Effector memory CD8-positive, alpha-beta T cell (primary cell): ENCODE measurements at regions not wholly inside any gene's neighbourhood (a gene's known extent, or its start where the extent isn't known, plus 50 kb on each side); places are given as distances from the start of the nearest gene placed in this dataset.
"Not testable (repeated sequence)": the region's sequence is repeated elsewhere in the genome, so short reads cannot be mapped to it uniquely, and the experiment has no call there.

Experiments
- ATAC-seq: fragments of 150-1000 bp; cut with Tn5 transposase; replicated peaks from 2 replicates; pipeline ENCODE4 v1.10.0; 2021; ENCODE audit warnings: mild to moderate bottlenecking, moderate library complexity
- DNase-seq, 3 experiments: peaks; one replicate each; pipeline ENCODE4 v3.0.0; 2021
- H3K27ac Mint-ChIP-seq, 2 donors: one replicate each; pipeline ENCODE4 v1.8.0; 2022; ENCODE audit warnings: mild to moderate bottlenecking in 2 of 2, mixed read lengths in 2 of 2, moderate library complexity in 2 of 2
- H3K27me3 Mint-ChIP-seq, 2 donors: one replicate each; pipeline ENCODE4 v1.8.0; 2022; ENCODE audit warnings: mixed read lengths in 2 of 2
- H3K36me3 Mint-ChIP-seq: one replicate; pipeline ENCODE4 v1.8.0; 2022; ENCODE audit warnings: mild to moderate bottlenecking, moderate library complexity, mixed read lengths; ENCODE audit not compliant: insufficient read depth
- H3K4me1 Mint-ChIP-seq, 2 donors: one replicate each; pipeline ENCODE4 v1.8.0; 2022; ENCODE audit warnings: low read depth in 2 of 2, mixed read lengths in 2 of 2
- H3K4me3 Mint-ChIP-seq, 2 donors: one replicate each; pipeline ENCODE4 v1.8.0; 2022; ENCODE audit warnings: mild to moderate bottlenecking in 2 of 2, mixed read lengths in 2 of 2, moderate library complexity in 2 of 2
- H3K9me3 Mint-ChIP-seq, 2 donors: one replicate each; pipeline ENCODE4 v1.8.0; 2022; ENCODE audit warnings: mixed read lengths in 2 of 2

DNA sequence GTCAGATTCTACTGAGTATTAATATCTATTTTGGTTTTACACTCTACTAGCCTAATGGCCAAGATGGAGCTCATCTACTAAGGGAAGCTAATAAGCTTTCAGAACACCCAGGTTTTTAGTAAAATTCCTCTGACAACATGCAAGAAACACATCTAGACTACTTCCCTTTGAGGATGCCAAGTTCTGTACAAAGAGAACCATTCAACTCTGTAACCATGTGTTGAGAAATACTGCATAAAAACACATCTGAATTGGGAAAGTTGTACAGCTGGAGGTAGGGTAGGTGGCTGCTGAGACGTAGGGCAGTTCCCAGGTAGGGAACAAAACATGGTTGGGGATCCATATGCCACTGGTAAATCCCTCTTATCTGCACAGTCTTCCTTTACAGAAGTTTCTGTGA is 66.2 kb downstream of the SC5D start:
- Mint-ChIP-seq H3K9me3 (no peaks in the 10 kb centered on the region), H3K27me3 (peaks cover 6 to 17% of the 10 kb centered on the region in 2 donors), H3K36me3 (no peaks in the 10 kb centered on the region), H3K27ac (no peak overlapping the region), H3K4me1 (peaks cover 0 to 1% of the 10 kb centered on the region in 2 donors), H3K4me3 (no peak overlapping the region)
- ATAC-seq (no peak), DNase-seq (no peak)

DNA sequence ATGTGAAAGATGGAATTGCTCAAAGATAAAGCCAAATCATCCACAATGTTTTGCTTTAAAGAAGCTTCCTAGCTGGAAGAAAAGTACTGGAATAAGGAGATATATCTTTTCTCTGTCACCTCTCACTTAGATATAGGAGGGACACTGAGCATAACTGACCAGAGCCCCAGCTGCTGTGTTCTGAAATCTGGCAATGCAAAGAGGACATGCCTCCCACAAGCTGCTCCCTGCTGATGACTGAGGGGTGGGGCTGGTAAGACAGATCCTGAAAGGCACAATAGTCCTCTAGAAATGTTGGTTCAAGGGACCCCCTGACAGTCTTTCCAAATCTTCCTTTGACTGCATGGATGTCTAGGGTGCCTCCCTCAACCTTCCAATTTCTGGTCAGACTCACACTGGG is 67.0 kb downstream of the SC5D start:
- no peaks in the 10 kb centered on the region for H3K36me3 Mint-ChIP-seq
- peaks cover 0 to 1% of the 10 kb centered on the region in 2 donors for H3K4me1 Mint-ChIP-seq
- H3K27ac Mint-ChIP-seq: peak overlapping the region in 1 of 2 donors; percentile 22
- no peak overlapping the region for H3K4me3 Mint-ChIP-seq
- H3K9me3 Mint-ChIP-seq: no peaks in the 10 kb centered on the region
- no peak for ATAC-seq
- no peak for DNase-seq
- H3K27me3 Mint-ChIP-seq: peaks cover 6 to 17% of the 10 kb centered on the region in 2 donors

DNA sequence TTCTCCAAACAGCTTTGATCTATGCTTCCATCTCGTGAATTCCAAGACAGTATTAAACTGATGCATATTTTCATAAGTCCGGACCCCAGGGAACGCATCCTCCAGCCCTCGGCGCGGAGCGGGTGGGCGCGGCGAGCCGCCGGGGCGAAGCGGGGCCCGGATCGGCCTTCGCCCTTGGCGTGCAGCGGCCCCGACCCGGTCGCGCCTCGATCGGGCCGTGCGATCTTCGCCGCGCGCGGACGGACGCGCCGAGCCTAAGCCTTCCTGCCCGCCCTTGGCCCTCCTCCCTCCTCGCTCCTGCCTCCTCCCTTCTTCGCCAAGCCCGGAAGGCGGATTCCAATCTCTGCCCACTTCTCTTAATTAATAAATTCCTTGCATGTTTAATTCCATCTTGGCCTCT is 70.4 kb downstream of the SC5D start:
- H3K36me3 Mint-ChIP-seq, DNase-seq, H3K9me3 Mint-ChIP-seq, H3K4me3 Mint-ChIP-seq, H3K27me3 Mint-ChIP-seq, H3K27ac Mint-ChIP-seq: not testable (repeated sequence)
- ATAC-seq: peak; percentile 36
- H3K4me1 Mint-ChIP-seq: peaks cover 11 to 16% of the 10 kb centered on the region in 2 donors

DNA sequence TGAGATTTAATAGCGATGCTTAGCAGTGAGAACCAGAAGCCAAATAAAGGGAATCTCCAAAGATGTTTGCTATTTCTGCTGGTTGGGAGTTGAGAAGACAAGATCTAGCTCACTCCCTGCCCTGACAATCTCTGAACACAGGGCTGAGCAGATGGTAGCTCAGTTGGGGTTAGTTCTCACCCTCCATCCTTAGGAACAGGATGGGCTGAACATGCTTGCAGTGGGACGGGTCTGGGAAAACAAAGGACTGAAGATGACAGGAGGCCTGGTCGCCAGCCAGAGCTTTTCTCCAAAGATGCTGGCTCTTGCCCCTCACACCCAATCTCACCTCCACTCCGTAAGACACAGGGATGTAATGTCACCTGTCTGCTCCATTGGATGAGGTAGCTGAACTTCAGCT is 72.7 kb downstream of the SC5D start:
- DNase-seq: no peak
- no peak for ATAC-seq
- H3K36me3 Mint-ChIP-seq: no peaks in the 10 kb centered on the region
- H3K27me3 Mint-ChIP-seq: no peaks in the 10 kb centered on the region
- no peak overlapping the region for H3K27ac Mint-ChIP-seq
- H3K4me3 Mint-ChIP-seq: no peak overlapping the region
- H3K4me1 Mint-ChIP-seq: peaks cover 13 to 20% of the 10 kb centered on the region in 2 donors
- H3K9me3 Mint-ChIP-seq: no peaks in the 10 kb centered on the region

DNA sequence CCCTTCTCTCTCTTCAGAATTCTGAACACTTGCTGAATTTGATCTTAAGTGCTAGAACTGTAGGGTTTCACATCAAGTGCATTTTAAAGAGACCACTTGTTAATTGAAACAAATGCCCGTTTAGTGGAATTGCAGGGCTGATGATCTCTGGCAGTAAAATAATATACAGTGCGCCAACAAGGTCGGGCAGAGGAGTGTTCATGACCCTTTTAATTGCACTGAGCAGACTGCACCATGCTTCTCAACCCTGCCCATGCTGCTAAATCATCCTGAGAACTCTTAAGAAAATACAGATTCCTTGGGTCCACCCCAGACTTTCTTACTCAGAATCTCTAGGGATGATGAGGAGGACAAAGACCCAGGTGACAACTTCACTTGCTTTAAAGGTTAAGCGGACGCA is 73.5 kb downstream of the SC5D start:
- no peaks in the 10 kb centered on the region for H3K27me3 Mint-ChIP-seq
- ATAC-seq: no peak
- peaks cover 13 to 20% of the 10 kb centered on the region in 2 donors for H3K4me1 Mint-ChIP-seq
- no peaks in the 10 kb centered on the region for H3K36me3 Mint-ChIP-seq
- H3K9me3 Mint-ChIP-seq: no peaks in the 10 kb centered on the region
- peak overlapping the region in 1 of 2 donors; percentile 2 for H3K27ac Mint-ChIP-seq
- no peak for DNase-seq
- no peak overlapping the region for H3K4me3 Mint-ChIP-seq

DNA sequence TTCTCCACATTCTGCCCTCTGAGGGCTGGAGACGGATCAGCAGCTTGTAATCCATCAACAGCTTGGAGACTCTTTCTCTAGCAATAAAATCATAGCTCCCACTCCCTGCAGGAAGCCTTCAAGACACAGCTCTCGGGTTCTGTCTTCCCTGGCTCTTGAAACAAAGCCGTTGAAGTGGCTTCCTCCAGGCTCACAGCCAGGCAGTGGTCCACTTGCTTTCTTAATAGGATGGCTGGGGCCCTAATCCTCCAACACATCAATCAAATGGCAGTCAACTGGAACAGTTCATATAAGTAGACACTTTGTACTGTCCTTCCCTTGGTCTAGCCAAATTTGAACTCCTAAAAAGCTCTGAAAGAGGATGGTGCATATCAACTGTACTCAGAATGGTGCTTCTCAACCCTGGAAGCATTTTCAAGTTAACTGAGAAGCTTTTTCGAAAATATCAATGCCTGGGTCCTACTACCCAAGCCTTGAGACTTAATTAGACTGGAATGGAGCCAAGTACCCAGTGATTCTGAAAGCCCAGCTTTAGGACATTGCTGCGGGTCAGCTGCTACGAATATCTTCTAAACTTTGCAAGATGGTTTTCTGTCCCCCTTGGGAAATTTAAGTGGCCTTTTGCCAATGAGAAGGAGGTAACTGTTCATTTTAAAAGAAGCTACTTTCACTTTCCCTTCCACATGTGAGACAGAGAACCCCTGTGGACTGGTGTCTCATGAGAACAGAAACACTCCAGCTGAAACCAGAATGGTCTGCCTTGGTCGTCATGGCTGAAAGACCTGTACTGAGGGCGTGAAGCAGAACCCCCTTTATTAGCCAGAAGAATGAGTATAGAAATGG is 74.7 kb downstream of the SC5D start:
- Mint-ChIP-seq H3K9me3 (no peaks in the 10 kb centered on the region), H3K36me3 (no peaks in the 10 kb centered on the region), H3K4me1 (peaks cover 13 to 20% of the 10 kb centered on the region in 2 donors), H3K27me3 (no peaks in the 10 kb centered on the region), H3K27ac (peak overlapping the region; percentile 82 to 87), H3K4me3 (peak overlapping the region; percentile 44 to 57)
- ATAC-seq (peak; percentile 86), DNase-seq (peak; percentile 4 to 22 (median 8))

DNA sequence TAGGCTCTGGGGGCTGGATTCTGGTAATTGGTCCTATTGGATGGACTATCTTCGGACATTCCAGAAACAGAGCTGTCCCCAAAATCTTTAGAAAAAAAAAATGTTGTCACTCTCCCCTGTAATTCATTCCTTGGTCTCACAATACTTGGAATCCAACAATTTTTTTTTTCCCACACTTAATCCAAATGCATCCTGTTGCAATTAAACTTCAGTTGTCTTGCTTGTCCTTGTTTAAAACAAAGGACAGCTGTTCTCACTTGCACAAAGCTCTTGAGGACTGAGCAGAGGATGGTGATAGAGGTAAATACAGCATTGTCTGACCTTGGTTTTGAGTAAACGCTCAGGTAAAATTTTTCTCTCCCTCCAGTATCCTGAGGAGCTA is 75.3 kb downstream of the SC5D start:
- H3K27ac Mint-ChIP-seq: peak overlapping the region; percentile 82 to 87
- H3K36me3 Mint-ChIP-seq: no peaks in the 10 kb centered on the region
- ATAC-seq: no peak
- peaks cover 16 to 21% of the 10 kb centered on the region in 2 donors for H3K4me1 Mint-ChIP-seq
- no peak for DNase-seq
- H3K27me3 Mint-ChIP-seq: no peaks in the 10 kb centered on the region
- H3K4me3 Mint-ChIP-seq: peak overlapping the region; percentile 44 to 57
- H3K9me3 Mint-ChIP-seq: no peaks in the 10 kb centered on the region

DNA sequence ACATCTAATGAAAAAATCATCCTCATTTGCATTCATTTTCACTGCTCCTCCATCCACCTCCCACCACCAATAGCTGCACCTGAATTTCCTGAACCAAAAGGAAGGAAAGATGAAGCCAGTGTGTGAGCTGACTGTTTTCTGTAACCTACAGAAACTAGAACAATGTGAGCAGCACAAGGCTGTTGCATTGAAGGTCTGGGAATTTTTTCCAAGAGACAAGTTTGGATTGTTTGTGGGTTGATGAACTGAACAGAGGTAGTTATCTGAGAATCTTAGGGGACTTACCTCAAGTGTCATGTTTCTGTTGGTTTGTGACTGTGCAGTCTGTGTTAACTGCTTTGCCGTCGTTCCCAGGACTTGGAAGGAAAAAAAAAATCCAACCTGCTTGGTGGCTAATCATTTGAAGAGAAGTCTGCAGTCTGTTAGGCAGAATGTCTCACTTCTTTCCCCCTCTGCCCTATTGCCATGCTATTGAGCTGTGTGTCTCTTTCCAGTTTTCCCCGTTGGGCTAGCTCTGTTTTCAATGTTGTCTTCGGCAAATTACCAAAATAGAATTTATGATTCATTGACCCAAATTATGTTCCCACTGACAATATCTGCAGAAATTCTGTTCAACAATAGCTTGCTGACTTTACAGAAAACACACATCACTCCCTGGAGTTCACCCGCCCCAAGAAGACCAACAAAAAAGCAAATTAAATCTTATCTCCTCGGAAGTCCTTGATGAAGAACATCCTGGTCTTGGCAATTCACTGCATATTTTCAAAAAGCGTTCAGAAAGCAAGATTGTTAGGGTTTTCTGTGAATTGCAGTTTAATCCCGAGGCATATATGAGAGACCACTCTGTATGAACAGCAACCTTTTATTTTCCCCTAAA is 76.0 kb downstream of the SC5D start:
- Mint-ChIP-seq H3K27me3 (no peaks in the 10 kb centered on the region), H3K36me3 (no peaks in the 10 kb centered on the region), H3K4me1 (peaks cover 22 to 23% of the 10 kb centered on the region in 2 donors), H3K9me3 (no peaks in the 10 kb centered on the region), H3K4me3 (peak overlapping the region in 1 of 2 donors; percentile 57), H3K27ac (peak overlapping the region; percentile 82 to 87)
- ATAC-seq: no peak
- DNase-seq: no peak

DNA sequence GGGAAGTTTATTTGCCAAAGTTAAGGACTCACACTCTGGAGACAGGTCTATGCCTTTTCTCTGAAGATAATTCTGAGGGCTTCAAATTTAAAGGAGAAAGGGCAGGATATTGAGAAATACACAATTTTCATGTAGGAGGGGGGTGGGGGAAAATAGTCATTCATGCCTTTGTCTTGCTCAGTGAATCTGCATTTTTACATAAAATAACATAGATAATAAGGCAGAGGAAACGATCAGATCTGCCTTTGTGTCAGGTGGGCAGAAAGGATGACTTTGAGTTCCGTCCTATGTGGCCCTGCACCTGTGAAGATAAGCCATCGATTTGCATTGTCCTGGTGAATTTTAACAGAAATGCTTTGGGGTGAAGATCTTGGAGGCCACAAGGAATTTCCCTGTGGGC is 76.8 kb downstream of the SC5D start:
- no peaks in the 10 kb centered on the region for H3K36me3 Mint-ChIP-seq
- H3K4me1 Mint-ChIP-seq: peaks cover 22 to 23% of the 10 kb centered on the region in 2 donors
- H3K9me3 Mint-ChIP-seq: no peaks in the 10 kb centered on the region
- H3K27me3 Mint-ChIP-seq: no peaks in the 10 kb centered on the region
- no peak overlapping the region for H3K27ac Mint-ChIP-seq
- no peak for DNase-seq
- ATAC-seq: no peak
- H3K4me3 Mint-ChIP-seq: no peak overlapping the region

DNA sequence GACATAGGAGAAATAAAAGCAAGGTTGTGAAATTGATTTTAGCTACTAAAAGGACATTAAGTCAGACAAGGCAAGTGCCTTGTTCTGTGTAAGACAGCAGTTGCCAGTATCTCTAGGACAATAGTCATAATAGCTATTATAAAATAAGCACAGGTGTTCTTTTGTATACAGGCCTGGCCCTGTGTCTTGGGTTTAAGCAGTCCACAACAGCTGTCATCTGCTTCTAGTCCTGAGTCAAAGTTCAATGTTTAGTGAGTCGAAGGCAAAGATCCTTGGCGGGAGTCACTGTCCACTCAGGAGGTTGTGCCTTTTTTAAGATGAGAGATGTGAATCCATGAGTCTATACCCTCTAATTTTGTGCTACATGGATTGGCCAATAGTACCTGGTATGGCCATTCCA is 79.5 kb downstream of the SC5D start:
- Mint-ChIP-seq H3K27me3 (no peaks in the 10 kb centered on the region), H3K9me3 (no peaks in the 10 kb centered on the region), H3K36me3 (no peaks in the 10 kb centered on the region), H3K4me3 (no peak overlapping the region), H3K27ac (no peak overlapping the region), H3K4me1 (peaks cover 16 to 21% of the 10 kb centered on the region in 2 donors)
- no peak for ATAC-seq
- DNase-seq: no peak

DNA sequence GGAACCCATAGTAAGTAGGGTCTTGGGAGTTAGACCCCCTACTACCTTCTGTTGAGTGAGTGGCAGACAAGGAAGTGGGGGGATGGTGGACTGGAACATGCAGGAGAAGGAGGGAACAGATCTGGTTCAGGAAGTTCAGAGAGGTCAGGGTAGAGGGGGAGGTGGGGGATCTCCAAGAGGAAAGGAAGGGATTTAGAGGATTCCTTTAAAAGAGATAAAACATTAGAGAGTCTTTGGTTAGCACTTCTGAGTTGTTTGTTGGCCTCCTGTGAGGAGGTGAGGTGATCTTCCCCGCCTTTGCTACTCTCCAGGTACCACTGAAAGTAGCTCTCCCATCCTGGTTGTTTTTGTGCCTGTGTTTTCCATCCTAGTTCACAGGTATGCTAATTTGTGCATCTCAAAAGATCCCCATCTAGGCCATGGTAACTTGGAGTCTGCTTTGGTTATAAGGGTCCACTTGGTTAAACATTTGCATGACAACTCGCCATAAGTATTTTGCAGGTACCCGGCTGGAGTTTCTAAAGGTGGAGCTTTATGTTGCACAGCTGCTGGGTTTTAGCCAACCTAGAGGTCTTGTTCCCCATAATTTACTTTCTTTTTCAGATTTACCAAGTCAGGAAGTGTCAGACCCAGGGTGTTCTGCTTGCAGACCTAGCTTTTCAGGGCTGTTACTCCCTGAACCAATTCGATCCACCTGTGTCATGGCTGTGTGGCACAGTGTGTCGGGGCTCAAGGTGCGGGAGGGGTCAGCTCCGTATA is 79.3 kb upstream of the SORL1 start:
- no peak overlapping the region for H3K27ac Mint-ChIP-seq
- no peaks in the 10 kb centered on the region for H3K27me3 Mint-ChIP-seq
- H3K36me3 Mint-ChIP-seq: no peaks in the 10 kb centered on the region
- ATAC-seq (peak; percentile 49), DNase-seq (no peak)
- peaks cover 15 to 19% of the 10 kb centered on the region in 2 donors for H3K4me1 Mint-ChIP-seq
- no peaks in the 10 kb centered on the region for H3K9me3 Mint-ChIP-seq
- peak overlapping the region in 1 of 2 donors; percentile 12 for H3K4me3 Mint-ChIP-seq

DNA sequence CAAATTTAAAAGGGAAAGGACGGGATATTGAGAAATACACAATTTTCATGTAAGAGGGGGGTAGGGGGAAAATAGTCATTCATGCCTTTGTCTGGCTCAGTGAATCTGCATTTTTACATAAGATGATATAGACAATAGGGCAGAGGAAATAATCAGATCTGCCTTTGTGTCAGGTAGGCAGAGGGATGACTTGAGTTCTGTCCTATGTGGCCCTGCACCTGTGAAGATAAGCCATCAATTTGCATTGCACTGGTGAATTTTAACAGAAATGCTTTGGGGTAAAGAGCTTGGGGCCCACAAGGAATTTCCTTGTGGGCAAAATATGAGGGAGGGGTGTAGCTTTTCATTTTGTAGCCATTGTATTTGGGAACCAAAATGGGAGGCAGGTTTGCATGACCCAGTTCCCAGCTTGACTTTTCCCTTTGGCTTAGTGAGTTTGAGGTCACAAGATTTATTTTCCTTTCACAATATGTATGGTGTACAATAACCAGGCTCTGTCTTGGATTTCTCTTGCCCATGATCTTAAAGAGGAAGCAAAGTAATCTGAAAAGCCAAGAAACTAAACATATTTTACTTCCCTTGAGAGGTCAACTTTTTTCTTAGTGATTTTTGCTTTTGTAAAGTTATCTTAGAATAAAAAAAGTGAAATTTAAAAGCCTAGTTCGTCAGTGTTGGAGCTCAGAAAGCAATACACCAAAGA is 77.7 kb upstream of the SORL1 start:
- H3K36me3 Mint-ChIP-seq: no peaks in the 10 kb centered on the region
- no peak overlapping the region for H3K4me3 Mint-ChIP-seq
- no peak overlapping the region for H3K27ac Mint-ChIP-seq
- H3K4me1 Mint-ChIP-seq: peaks cover 20 to 24% of the 10 kb centered on the region in 2 donors
- ATAC-seq (no peak), DNase-seq (no peak)
- no peaks in the 10 kb centered on the region for H3K27me3 Mint-ChIP-seq
- no peaks in the 10 kb centered on the region for H3K9me3 Mint-ChIP-seq

DNA sequence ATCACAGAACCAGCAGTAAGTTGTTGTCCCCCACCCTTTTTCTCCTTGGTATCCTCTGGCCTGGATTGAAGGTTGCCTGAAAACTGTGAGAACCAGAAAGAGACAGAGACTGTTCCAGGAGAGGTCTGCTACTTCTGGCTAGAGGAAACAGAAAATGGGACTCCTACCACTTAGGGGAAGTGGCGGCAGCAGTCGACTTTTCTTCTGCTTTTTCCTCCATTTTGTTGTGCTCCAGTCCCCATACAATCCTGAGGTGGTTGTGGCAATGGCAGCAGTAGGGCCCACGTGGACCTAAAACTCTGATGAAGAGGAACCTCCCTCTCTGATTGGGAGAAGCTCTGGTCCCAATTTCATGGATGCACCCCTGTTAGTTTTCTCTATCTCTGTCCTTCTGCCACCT is 76.0 kb upstream of the SORL1 start:
- no peak for ATAC-seq
- no peak overlapping the region for H3K4me3 Mint-ChIP-seq
- no peaks in the 10 kb centered on the region for H3K9me3 Mint-ChIP-seq
- DNase-seq: no peak
- H3K4me1 Mint-ChIP-seq: peaks cover 27 to 29% of the 10 kb centered on the region in 2 donors
- no peak overlapping the region for H3K27ac Mint-ChIP-seq
- H3K27me3 Mint-ChIP-seq: no peaks in the 10 kb centered on the region
- H3K36me3 Mint-ChIP-seq: no peaks in the 10 kb centered on the region
